NCI-H524 (cell line): ENCODE measurements at regions not wholly inside any gene's neighbourhood (a gene's known extent, or its start where the extent isn't known, plus 50 kb on each side); places are given as distances from the start of the nearest gene placed in this dataset.

Source experiments
- DNase-seq, 2 experiments: peaks; one replicate each; lab custom pipeline; 2025; lab: John Stamatoyannopoulos, UW

GRCh38 chr1:56150441-56151215 is 428.7 kb downstream of the PLPP3 start:
- DNase-seq: no peak

GRCh38 chr1:56149761-56150160 is 429.6 kb downstream of the PLPP3 start:
- no peak for DNase-seq

- peak in 1 of 2 experiments; percentile 2 for DNase-seq
Observed at GRCh38 chr1:56148326-56149193, 430.8 kb downstream of the PLPP3 start.

- no peak for DNase-seq
Observed at GRCh38 chr1:56147459-56147858, 431.9 kb downstream of the PLPP3 start.

GRCh38 chr1:56147034-56147433 is 432.3 kb downstream of the PLPP3 start:
- DNase-seq: no peak

GRCh38 chr1:56146449-56146848 is 432.9 kb downstream of the PLPP3 start:
- DNase-seq: no peak

- no peak for DNase-seq
Observed at GRCh38 chr1:56145581-56145980, 433.8 kb downstream of the PLPP3 start.

- no peak for DNase-seq
Observed at GRCh38 chr1:56142301-56142700, 437.1 kb downstream of the PLPP3 start.

GRCh38 chr1:56139836-56140235 is 439.5 kb downstream of the PLPP3 start:
- DNase-seq: no peak

GRCh38 chr1:56137521-56138505 is 441.6 kb downstream of the PLPP3 start:
- no peak for DNase-seq

GRCh38 chr1:56137090-56137489 is 442.3 kb downstream of the PLPP3 start:
- DNase-seq: no peak

- no peak for DNase-seq
Observed at GRCh38 chr1:56135864-56136147, 443.6 kb downstream of the PLPP3 start.

GRCh38 chr1:56135069-56135863 is 444.1 kb downstream of the PLPP3 start:
- DNase-seq: no peak

GRCh38 chr1:56133522-56134472 is 445.6 kb downstream of the PLPP3 start:
- DNase-seq: no peak

GRCh38 chr1:56132520-56132919 is 446.8 kb downstream of the PLPP3 start:
- DNase-seq: no peak

GRCh38 chr1:56129837-56130236 is 449.5 kb downstream of the PLPP3 start:
- DNase-seq: no peak

GRCh38 chr1:56125316-56125715 is 454.0 kb downstream of the PLPP3 start:
- no peak for DNase-seq

- peak; percentile 55 to 84 for DNase-seq
Observed at GRCh38 chr1:56123826-56124225, 455.5 kb downstream of the PLPP3 start.

GRCh38 chr1:56123421-56123820 is 455.9 kb downstream of the PLPP3 start:
- no peak for DNase-seq

- DNase-seq: no peak
Observed at GRCh38 chr1:56120021-56120420, 459.3 kb downstream of the PLPP3 start.
